HEK293 (cell line): ENCODE measurements at regions not wholly inside any gene's neighbourhood (a gene's known extent, or its start where the extent isn't known, plus 50 kb on each side); places are given as distances from the start of the nearest gene placed in this dataset.

Source experiments
- YY1 ChIP-seq: fragments of 450-650 bp; formaldehyde crosslinking; IDR thresholded peaks from 2 replicates; pipeline ENCODE4 v1.5.1; 2018; ENCODE audit warnings: missing biosample characterization, missing genetic modification characterization
- ZNF292 ChIP-seq: fragments of 450-650 bp; formaldehyde crosslinking; IDR thresholded peaks from 2 replicates; pipeline ENCODE4 v1.5.1; 2016; ENCODE audit warnings: low read depth, missing biosample characterization, missing genetic modification characterization, borderline replicate concordance
- ZNF366 ChIP-seq: fragments of 450-650 bp; formaldehyde crosslinking; conservative IDR thresholded peaks from 2 replicates; pipeline ENCODE4 v1.5.1; 2016; ENCODE audit warnings: missing biosample characterization, missing genetic modification characterization
- ZSCAN30 ChIP-seq: fragments of 450-650 bp; IDR thresholded peaks from 2 replicates; pipeline ENCODE4 v1.5.1; 2018; ENCODE audit warnings: missing biosample characterization, mild to moderate bottlenecking, missing genetic modification characterization, moderate library complexity
- TF ChIP-seq, protein P1 (sequence below): fragments of 450-650 bp; formaldehyde crosslinking; conservative IDR thresholded peaks from 2 replicates; pipeline ENCODE4 v1.5.1; 2016; ENCODE audit warnings: low read depth, missing biosample characterization, missing genetic modification characterization
- TF ChIP-seq, protein P2 (sequence below): fragments of 450-650 bp; formaldehyde crosslinking; IDR thresholded peaks from 2 replicates; pipeline ENCODE4 v1.5.1; 2016; ENCODE audit warnings: missing biosample characterization, missing genetic modification characterization
- TF ChIP-seq, protein P3 (sequence below): fragments of 450-650 bp; formaldehyde crosslinking; IDR thresholded peaks from 2 replicates; pipeline ENCODE4 v1.5.1; 2016; ENCODE audit warnings: missing biosample characterization, missing genetic modification characterization

DNA sequence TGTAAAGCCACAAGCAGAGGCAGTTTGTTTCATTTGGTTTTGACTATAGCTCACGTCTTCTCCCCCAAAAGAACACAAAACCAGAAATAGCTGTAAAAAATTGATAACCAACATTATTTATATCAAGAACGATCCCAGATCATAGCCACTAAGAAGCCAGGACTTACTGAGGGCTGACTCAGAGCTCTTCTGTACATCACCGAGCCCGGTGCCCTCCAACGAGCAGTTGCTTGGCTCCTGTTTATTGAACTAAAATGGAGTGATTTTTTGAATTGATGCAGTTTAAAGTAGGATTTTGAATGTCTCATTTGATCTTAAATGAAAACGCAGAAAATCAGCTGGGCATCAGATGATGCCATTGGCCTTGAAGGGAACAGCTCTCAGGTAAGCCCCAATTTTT is 343.3 kb downstream of the INSIG2 start:
- TF ChIP-seq ZSCAN30 (no peak), ZNF366 (tag by site-specific recombination) (no peak), YY1 (no peak), ZNF292 (tag by site-specific recombination) (no peak)
- TF ChIP-seq, protein P1, sequence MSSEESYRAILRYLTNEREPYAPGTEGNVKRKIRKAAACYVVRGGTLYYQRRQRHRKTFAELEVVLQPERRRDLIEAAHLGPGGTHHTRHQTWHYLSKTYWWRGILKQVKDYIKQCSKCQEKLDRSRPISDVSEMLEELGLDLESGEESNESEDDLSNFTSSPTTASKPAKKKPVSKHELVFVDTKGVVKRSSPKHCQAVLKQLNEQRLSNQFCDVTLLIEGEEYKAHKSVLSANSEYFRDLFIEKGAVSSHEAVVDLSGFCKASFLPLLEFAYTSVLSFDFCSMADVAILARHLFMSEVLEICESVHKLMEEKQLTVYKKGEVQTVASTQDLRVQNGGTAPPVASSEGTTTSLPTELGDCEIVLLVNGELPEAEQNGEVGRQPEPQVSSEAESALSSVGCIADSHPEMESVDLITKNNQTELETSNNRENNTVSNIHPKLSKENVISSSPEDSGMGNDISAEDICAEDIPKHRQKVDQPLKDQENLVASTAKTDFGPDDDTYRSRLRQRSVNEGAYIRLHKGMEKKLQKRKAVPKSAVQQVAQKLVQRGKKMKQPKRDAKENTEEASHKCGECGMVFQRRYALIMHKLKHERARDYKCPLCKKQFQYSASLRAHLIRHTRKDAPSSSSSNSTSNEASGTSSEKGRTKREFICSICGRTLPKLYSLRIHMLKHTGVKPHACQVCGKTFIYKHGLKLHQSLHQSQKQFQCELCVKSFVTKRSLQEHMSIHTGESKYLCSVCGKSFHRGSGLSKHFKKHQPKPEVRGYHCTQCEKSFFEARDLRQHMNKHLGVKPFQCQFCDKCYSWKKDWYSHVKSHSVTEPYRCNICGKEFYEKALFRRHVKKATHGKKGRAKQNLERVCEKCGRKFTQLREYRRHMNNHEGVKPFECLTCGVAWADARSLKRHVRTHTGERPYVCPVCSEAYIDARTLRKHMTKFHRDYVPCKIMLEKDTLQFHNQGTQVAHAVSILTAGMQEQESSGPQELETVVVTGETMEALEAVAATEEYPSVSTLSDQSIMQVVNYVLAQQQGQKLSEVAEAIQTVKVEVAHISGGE (tag by site-specific recombination) = no peak
- TF ChIP-seq, protein P2, sequence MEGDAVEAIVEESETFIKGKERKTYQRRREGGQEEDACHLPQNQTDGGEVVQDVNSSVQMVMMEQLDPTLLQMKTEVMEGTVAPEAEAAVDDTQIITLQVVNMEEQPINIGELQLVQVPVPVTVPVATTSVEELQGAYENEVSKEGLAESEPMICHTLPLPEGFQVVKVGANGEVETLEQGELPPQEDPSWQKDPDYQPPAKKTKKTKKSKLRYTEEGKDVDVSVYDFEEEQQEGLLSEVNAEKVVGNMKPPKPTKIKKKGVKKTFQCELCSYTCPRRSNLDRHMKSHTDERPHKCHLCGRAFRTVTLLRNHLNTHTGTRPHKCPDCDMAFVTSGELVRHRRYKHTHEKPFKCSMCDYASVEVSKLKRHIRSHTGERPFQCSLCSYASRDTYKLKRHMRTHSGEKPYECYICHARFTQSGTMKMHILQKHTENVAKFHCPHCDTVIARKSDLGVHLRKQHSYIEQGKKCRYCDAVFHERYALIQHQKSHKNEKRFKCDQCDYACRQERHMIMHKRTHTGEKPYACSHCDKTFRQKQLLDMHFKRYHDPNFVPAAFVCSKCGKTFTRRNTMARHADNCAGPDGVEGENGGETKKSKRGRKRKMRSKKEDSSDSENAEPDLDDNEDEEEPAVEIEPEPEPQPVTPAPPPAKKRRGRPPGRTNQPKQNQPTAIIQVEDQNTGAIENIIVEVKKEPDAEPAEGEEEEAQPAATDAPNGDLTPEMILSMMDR (tag by site-specific recombination) = no peak
- TF ChIP-seq, protein P3, sequence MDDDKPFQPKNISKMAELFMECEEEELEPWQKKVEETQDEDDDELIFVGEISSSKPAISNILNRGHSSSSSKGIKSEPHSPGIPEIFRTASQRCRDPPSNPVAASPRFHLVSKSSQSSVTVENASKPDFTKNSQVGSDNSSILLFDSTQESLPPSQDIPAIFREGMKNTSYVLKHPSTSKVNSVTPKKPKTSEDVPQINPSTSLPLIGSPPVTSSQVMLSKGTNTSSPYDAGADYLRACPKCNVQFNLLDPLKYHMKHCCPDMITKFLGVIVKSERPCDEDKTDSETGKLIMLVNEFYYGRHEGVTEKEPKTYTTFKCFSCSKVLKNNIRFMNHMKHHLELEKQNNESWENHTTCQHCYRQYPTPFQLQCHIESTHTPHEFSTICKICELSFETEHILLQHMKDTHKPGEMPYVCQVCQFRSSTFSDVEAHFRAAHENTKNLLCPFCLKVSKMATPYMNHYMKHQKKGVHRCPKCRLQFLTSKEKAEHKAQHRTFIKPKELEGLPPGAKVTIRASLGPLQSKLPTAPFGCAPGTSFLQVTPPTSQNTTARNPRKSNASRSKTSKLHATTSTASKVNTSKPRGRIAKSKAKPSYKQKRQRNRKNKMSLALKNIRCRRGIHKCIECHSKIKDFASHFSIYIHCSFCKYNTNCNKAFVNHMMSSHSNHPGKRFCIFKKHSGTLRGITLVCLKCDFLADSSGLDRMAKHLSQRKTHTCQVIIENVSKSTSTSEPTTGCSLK (tag by site-specific recombination) = no peak
